ENCODE measurements at regions not wholly inside any gene's neighbourhood (a gene's known extent, or its start where the extent isn't known, plus 50 kb on each side); places are given as distances from the start of the nearest gene placed in this dataset.

GRCh38 chr6:140069576-140069975, 695.1 kb upstream of the CITED2 start:
- TF ChIP-seq CTCF (IDR thresholded peaks at IDR 0.05; ENCODE audit: poor library complexity) (no peak), EZH2phosphoT487 (IDR thresholded peaks at IDR 0.05; ENCODE audit: low read depth, severe bottlenecking, unreplicated experiment) (no peak)

Data from hepatocyte (in vitro differentiated cells).